LNCAP (cell line): ENCODE measurements at regions not wholly inside any gene's neighbourhood (a gene's known extent, or its start where the extent isn't known, plus 50 kb on each side); places are given as distances from the start of the nearest gene placed in this dataset.

Source experiments
- TF ChIP-seq, protein P1 (sequence below): fragments of 450-650 bp; IDR thresholded peaks from 2 replicates; pipeline ENCODE4 v1.5.1; 2017; ENCODE audit warnings: mild to moderate bottlenecking

DNA sequence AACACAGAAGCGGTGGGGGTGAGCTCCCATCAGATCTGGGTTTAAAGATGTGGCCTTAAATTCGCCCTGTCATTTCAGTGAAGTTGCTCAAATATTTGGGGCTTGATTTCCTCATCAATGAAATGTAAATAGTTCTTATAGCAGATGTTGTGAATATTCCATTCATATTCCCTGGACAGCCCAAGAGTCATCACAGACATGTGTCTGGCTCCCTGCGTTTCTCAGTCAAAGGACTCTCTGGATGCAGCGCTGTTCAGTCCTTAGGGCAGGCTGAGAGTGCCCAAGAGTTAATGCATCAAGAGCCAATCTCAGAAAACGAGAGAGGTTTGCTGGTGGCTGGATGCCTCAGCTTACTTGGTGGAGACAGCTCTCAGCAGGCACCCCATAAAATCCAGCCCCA, 475.5 kb upstream of the VSTM2A start:
- TF ChIP-seq, protein P1, sequence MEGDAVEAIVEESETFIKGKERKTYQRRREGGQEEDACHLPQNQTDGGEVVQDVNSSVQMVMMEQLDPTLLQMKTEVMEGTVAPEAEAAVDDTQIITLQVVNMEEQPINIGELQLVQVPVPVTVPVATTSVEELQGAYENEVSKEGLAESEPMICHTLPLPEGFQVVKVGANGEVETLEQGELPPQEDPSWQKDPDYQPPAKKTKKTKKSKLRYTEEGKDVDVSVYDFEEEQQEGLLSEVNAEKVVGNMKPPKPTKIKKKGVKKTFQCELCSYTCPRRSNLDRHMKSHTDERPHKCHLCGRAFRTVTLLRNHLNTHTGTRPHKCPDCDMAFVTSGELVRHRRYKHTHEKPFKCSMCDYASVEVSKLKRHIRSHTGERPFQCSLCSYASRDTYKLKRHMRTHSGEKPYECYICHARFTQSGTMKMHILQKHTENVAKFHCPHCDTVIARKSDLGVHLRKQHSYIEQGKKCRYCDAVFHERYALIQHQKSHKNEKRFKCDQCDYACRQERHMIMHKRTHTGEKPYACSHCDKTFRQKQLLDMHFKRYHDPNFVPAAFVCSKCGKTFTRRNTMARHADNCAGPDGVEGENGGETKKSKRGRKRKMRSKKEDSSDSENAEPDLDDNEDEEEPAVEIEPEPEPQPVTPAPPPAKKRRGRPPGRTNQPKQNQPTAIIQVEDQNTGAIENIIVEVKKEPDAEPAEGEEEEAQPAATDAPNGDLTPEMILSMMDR = no peak

DNA sequence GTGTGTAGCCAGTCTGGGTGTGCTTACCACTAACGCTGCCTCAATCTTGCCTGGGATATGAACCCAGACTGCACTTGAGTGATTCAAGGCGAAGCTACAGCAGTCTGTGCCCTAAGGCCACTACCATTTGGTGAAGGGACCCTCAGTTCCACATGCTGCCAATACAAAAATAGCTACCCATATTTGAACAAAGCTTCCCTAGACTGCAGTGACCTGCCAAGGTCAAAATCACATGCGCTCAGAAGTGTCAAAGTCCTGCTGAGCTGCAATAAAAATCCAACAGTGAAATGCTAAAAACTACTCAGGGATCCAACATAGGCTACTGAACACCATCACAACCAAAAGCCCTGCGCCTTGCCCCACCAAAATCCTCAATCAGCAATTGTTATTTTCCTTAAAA, 472.3 kb upstream of the VSTM2A start:
- TF ChIP-seq, protein P1 = no peak

DNA sequence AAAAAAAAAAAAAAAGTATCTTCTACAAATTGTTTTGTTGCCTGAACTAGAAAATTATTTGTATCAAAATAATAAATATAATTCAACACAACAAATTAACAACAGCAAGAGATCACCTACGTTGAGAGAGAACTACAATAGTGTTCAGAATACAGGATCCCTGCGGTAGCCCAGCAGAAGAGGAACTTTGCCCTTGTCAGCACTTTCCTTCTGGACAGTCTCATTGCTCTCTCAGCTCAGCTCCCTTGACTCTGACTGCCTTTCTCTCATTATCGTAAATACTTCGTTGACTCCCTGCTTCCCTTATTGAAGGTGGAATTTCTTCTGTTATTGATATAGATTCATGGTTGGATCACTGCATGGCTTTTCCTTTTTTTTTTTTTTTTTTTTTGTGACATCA, 469.5 kb upstream of the VSTM2A start:
- TF ChIP-seq, protein P1 = no peak

DNA sequence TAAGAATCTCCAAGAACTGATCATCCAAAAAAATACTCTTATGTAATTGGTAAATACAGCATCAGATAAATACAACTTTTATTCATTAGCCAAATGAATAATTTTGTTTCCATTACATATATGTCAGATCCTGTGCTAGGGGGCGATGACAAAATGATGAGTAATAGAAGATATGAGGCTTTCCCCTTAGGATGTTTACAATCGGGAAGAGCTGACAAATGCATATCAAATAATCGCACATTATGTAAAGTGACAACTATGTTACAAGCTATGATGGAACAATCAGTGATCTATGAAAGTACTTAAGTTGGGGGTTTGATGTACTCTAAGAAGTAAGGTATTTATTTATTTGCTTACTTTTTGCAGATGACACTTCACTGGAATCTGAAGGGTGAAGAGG, 465.6 kb upstream of the VSTM2A start:
- TF ChIP-seq, protein P1 = no peak

DNA sequence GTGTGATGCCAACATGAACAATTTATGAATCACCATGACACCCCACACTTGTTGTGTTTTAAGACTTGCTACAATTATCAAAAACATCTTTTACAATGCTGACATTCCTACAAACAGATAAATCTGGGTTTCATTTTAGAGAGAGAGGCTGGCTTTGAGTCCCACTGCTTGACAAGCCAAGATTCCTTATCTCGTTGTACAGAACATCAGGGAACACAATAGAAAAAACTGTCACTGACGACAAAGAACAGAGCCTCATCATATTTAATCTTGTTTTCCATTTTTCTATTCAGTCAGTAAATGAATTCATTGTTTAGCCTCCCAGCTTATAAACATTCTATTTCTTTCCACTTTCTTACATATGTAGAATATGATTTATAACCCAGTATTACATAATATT, 461.6 kb upstream of the VSTM2A start:
- TF ChIP-seq, protein P1 = no peak

DNA sequence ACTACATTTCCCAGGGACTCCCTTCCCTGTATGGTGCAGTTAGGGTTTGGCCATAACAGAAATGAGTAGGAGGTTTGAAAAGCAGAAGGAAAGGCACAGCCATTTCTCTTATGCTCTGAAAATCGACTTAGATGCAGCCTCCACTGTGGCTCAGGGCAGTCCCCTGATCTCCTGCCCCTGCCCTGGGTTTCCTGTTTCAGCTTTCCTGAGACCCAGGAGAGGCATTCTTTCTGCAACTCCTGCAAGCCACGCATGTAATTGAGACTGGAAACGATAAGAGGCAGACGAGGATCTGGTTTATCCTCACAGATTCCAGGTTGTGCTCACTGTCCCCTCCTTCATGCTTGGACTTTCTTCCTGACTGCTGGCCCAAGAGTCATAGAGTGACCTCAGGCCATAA, 461.2 kb upstream of the VSTM2A start:
- TF ChIP-seq, protein P1 = no peak

DNA sequence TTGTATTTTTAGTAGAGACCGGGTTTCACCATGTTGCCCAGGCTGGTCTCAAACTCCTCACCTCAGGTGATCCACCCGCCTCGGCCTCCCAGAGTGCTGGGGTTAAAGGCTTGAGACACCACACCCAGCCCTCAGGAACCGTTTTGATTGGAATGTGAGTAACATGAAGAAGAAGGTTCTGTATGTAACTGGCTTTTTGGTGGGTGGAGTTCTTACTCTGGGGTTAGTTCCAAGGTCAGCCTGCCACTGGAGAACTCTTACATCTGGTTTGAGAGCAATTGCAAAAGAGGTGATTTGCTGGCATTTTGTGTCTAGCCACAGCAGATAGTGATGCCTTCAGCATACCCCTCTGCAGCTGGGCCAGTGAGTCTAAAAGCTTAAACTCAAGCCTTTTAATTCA, 457.8 kb upstream of the VSTM2A start:
- TF ChIP-seq, protein P1 = no peak

DNA sequence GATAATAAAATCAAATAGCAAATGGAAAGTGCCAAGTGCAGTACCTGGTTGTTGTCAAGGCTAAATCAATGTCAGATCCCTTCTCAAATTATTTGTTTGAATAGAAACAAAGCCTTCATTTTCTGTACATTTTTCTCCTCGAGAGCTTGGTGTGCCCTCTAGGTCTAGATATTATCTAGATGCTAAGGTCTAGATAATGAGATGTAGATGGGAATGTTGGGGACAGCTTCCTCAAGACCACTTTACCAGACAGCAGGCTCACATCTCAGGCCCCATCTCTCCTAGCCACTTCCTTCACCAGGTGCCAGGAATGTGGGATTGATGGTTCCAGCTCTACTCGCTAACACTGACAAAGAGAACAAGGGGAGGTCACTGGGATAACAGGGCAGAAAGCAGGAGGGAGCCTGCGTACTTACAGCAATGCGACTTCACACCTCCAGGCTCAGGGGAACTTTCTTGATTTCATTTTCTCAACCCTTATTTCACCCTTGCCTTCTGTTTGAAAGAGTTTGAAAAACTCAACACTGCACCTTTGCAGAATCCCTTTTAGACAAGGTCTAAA, 451.4 kb upstream of the VSTM2A start:
- TF ChIP-seq, protein P1 = no peak
